Activated CD4-positive, alpha-beta memory T cell treated with anti-CD3 and anti-CD28 coated beads, Interleukin-2, amount 10 ng/mL, durations not matched to agents 7 days and 5 days (primary cell): ENCODE measurements at regions not wholly inside any gene's neighbourhood (a gene's known extent, or its start where the extent isn't known, plus 50 kb on each side); places are given as distances from the start of the nearest gene placed in this dataset.
"Not testable (repeated sequence)": the region's sequence is repeated elsewhere in the genome, so short reads cannot be mapped to it uniquely, and the experiment has no call there.

Experiments
- CTCF ChIA-PET: fragments of 350-600 bp; sonication (Branson Sonifier 250); formaldehyde crosslinking; loops from one replicate; lab custom pipeline; 2021; ENCODE audit warnings: antibody characterized with exemption, inconsistent platforms; lab: Charles Lee
- POLR2A ChIA-PET: fragments of 350-600 bp; sonication (Branson Sonifier 250); formaldehyde crosslinking; loops from one replicate; lab custom pipeline; 2021; ENCODE audit warnings: antibody characterized with exemption; lab: Charles Lee
- DNase-seq: peaks from one replicate; pipeline ENCODE4 v3.0.0-alpha.2; 2020
- H3K27ac Mint-ChIP-seq: one replicate; pipeline ENCODE4 v1.8.0; 2021; ENCODE audit warnings: mild to moderate bottlenecking, mixed read lengths
- H3K27me3 Mint-ChIP-seq: one replicate; pipeline ENCODE4 v1.8.0; 2021; ENCODE audit warnings: mixed read lengths
- H3K36me3 Mint-ChIP-seq: one replicate; pipeline ENCODE4 v1.8.0; 2021; ENCODE audit warnings: low read depth, mixed read lengths
- H3K4me1 Mint-ChIP-seq: one replicate; pipeline ENCODE4 v1.8.0; 2021; ENCODE audit warnings: mixed read lengths
- H3K4me3 Mint-ChIP-seq: one replicate; pipeline ENCODE4 v1.8.0; 2021; ENCODE audit warnings: mild to moderate bottlenecking, mixed read lengths
- H3K9me3 Mint-ChIP-seq: one replicate; pipeline ENCODE4 v1.8.0; 2021; ENCODE audit warnings: mixed read lengths

GRCh38 chr16:51984395-51984794 lies 562.5 kb downstream of the TOX3 start:
- Mint-ChIP-seq H3K36me3 (no peaks in the 10 kb centered on the region), H3K9me3 (no peaks in the 10 kb centered on the region), H3K27me3 (no peaks in the 10 kb centered on the region), H3K4me3 (no peak overlapping the region), H3K4me1 (no peaks in the 10 kb centered on the region), H3K27ac (no peak overlapping the region)
- DNase-seq, result no peak
- ChIA-PET CTCF (no interaction called here), POLR2A (no interaction called here)

- DNase-seq, result no peak
Measured at GRCh38 chr16:51982715-51983680, 563.9 kb downstream of the TOX3 start.

GRCh38 chr16:51981725-51982124 lies 565.2 kb downstream of the TOX3 start:
- Mint-ChIP-seq H3K4me1 (no peaks in the 10 kb centered on the region), H3K27me3 (no peaks in the 10 kb centered on the region), H3K27ac (no peak overlapping the region), H3K9me3 (no peaks in the 10 kb centered on the region), H3K36me3 (no peaks in the 10 kb centered on the region), H3K4me3 (no peak overlapping the region)
- ChIA-PET POLR2A (no interaction called here), CTCF (interaction anchor here (0.7 to 1.7 kb wide), 2 partner anchors 162 to 574 kb away, joined by 3 to 4 read pairs; no protein-coding TSS in a partner anchor)
- DNase-seq, result no peak

More at GRCh38 chr16:51982715-51983680, 563.9 kb downstream of the TOX3 start:
- CTCF ChIA-PET, result interaction anchor here (0.8 to 1.7 kb wide), 3 partner anchors 23 to 164 kb away, joined by 3 to 4 read pairs (median 3); no protein-coding TSS in a partner anchor
- no peak overlapping the region for H3K27ac Mint-ChIP-seq
- no peaks in the 10 kb centered on the region for H3K4me1 Mint-ChIP-seq
- no peak overlapping the region for H3K4me3 Mint-ChIP-seq
- POLR2A ChIA-PET, result no interaction called here
- H3K27me3 Mint-ChIP-seq, result no peaks in the 10 kb centered on the region
- H3K9me3 Mint-ChIP-seq, result no peaks in the 10 kb centered on the region
- no peaks in the 10 kb centered on the region for H3K36me3 Mint-ChIP-seq

GRCh38 chr16:51977506-51977905 lies 569.4 kb downstream of the TOX3 start:
- H3K36me3 Mint-ChIP-seq, H3K27me3 Mint-ChIP-seq, DNase-seq, H3K4me1 Mint-ChIP-seq, H3K4me3 Mint-ChIP-seq, POLR2A ChIA-PET, H3K27ac Mint-ChIP-seq, H3K9me3 Mint-ChIP-seq: not testable (repeated sequence)
- CTCF ChIA-PET, result interaction anchor here (0.6 kb wide), 1 partner anchor 232 kb away, joined by 3 read pairs; no protein-coding TSS in a partner anchor

GRCh38 chr16:51971184-51971583 lies 575.8 kb downstream of the TOX3 start:
- H3K9me3 Mint-ChIP-seq, result peaks cover 9% of the 10 kb centered on the region
- POLR2A ChIA-PET, result no interaction called here
- DNase-seq, result no peak
- CTCF ChIA-PET, result interaction anchor here (0.6 kb wide), 1 partner anchor 581 kb away, joined by 3 read pairs; no protein-coding TSS in a partner anchor
- no peak overlapping the region for H3K4me3 Mint-ChIP-seq
- H3K27ac Mint-ChIP-seq, result no peak overlapping the region
- H3K36me3 Mint-ChIP-seq, result no peaks in the 10 kb centered on the region
- H3K27me3 Mint-ChIP-seq, result no peaks in the 10 kb centered on the region
- no peaks in the 10 kb centered on the region for H3K4me1 Mint-ChIP-seq

- no peak overlapping the region for H3K27ac Mint-ChIP-seq
- DNase-seq, result no peak
- no peak overlapping the region for H3K4me3 Mint-ChIP-seq
- H3K9me3 Mint-ChIP-seq, result peaks cover 8% of the 10 kb centered on the region
- H3K27me3 Mint-ChIP-seq, result no peaks in the 10 kb centered on the region
- ChIA-PET POLR2A (no interaction called here), CTCF (no interaction called here)
- no peaks in the 10 kb centered on the region for H3K4me1 Mint-ChIP-seq
- H3K36me3 Mint-ChIP-seq, result no peaks in the 10 kb centered on the region
Measured at GRCh38 chr16:51968749-51969148, 578.2 kb downstream of the TOX3 start.

GRCh38 chr16:51967646-51968045 lies 579.3 kb downstream of the TOX3 start:
- no peak overlapping the region for H3K4me3 Mint-ChIP-seq
- no peaks in the 10 kb centered on the region for H3K4me1 Mint-ChIP-seq
- no peaks in the 10 kb centered on the region for H3K36me3 Mint-ChIP-seq
- peaks cover 8% of the 10 kb centered on the region for H3K9me3 Mint-ChIP-seq
- H3K27me3 Mint-ChIP-seq, result no peaks in the 10 kb centered on the region
- no peak for DNase-seq
- no peak overlapping the region for H3K27ac Mint-ChIP-seq
- ChIA-PET CTCF (no interaction called here), POLR2A (no interaction called here)

- Mint-ChIP-seq H3K27me3 (no peaks in the 10 kb centered on the region), H3K36me3 (no peaks in the 10 kb centered on the region), H3K27ac (no peak overlapping the region), H3K9me3 (peaks cover 2% of the 10 kb centered on the region), H3K4me3 (no peak overlapping the region), H3K4me1 (no peaks in the 10 kb centered on the region)
- no peak for DNase-seq
- POLR2A ChIA-PET, result no interaction called here
- CTCF ChIA-PET, result no interaction called here
Measured at GRCh38 chr16:51960931-51961330, 586.0 kb downstream of the TOX3 start.

GRCh38 chr16:51953286-51953985 lies 593.5 kb downstream of the TOX3 start:
- Mint-ChIP-seq H3K4me1 (no peaks in the 10 kb centered on the region), H3K27ac (no peak overlapping the region), H3K9me3 (peaks cover 3% of the 10 kb centered on the region), H3K36me3 (no peaks in the 10 kb centered on the region), H3K27me3 (no peaks in the 10 kb centered on the region), H3K4me3 (no peak overlapping the region)
- POLR2A ChIA-PET, result interaction anchor here (1.0 kb wide), 1 partner anchor 11 kb away, joined by 3 read pairs; no protein-coding TSS in a partner anchor
- CTCF ChIA-PET, result no interaction called here
- no peak for DNase-seq

- DNase-seq, result no peak
- ChIA-PET POLR2A (no interaction called here), CTCF (no interaction called here)
- H3K36me3 Mint-ChIP-seq, result no peaks in the 10 kb centered on the region
- no peaks in the 10 kb centered on the region for H3K4me1 Mint-ChIP-seq
- no peak overlapping the region for H3K4me3 Mint-ChIP-seq
- H3K27me3 Mint-ChIP-seq, result no peaks in the 10 kb centered on the region
- no peak overlapping the region for H3K27ac Mint-ChIP-seq
- peaks cover 3% of the 10 kb centered on the region for H3K9me3 Mint-ChIP-seq
Measured at GRCh38 chr16:51952500-51952899, 594.4 kb downstream of the TOX3 start.

GRCh38 chr16:51951668-51952298 lies 595.2 kb downstream of the TOX3 start:
- no peaks in the 10 kb centered on the region for H3K36me3 Mint-ChIP-seq
- ChIA-PET CTCF (no interaction called here), POLR2A (no interaction called here)
- H3K9me3 Mint-ChIP-seq, result peaks cover 3% of the 10 kb centered on the region
- no peak overlapping the region for H3K4me3 Mint-ChIP-seq
- H3K27me3 Mint-ChIP-seq, result no peaks in the 10 kb centered on the region
- no peak for DNase-seq
- H3K4me1 Mint-ChIP-seq, result no peaks in the 10 kb centered on the region
- no peak overlapping the region for H3K27ac Mint-ChIP-seq

GRCh38 chr16:51950118-51950780 lies 596.7 kb downstream of the TOX3 start:
- H3K9me3 Mint-ChIP-seq, result peaks cover 3% of the 10 kb centered on the region
- H3K4me1 Mint-ChIP-seq, result no peaks in the 10 kb centered on the region
- CTCF ChIA-PET, result no interaction called here
- no peak overlapping the region for H3K4me3 Mint-ChIP-seq
- H3K36me3 Mint-ChIP-seq, result no peaks in the 10 kb centered on the region
- POLR2A ChIA-PET, result no interaction called here
- H3K27ac Mint-ChIP-seq, result no peak overlapping the region
- H3K27me3 Mint-ChIP-seq, result no peaks in the 10 kb centered on the region
- no peak for DNase-seq
